Ovary (tissue), 3 donors: ENCODE measurements at regions not wholly inside any gene's neighbourhood (a gene's known extent, or its start where the extent isn't known, plus 50 kb on each side); places are given as distances from the start of the nearest gene placed in this dataset.

Experiments used
- EP300 ChIP-seq: sonication (generic); formaldehyde crosslinking; IDR thresholded peaks from one replicate; pipeline ENCODE4 v1.6.1; 2017; ENCODE audit warnings: antibody characterized with exemption
- TF ChIP-seq, protein P1 (sequence below), 3 donors: fragments of 450-650 bp in 2 of 3; fragments of 200-600 bp in 1 of 3; IDR thresholded peaks; one replicate each; pipeline versions ENCODE4 v1.5.1 to v1.8.0; 2016 to 2022; ENCODE audit warnings: antibody characterized with exemption in 3 of 3, mild to moderate bottlenecking in 1 of 3
- donor health status: DM: no; HTN: no; CAD: no.

DNA sequence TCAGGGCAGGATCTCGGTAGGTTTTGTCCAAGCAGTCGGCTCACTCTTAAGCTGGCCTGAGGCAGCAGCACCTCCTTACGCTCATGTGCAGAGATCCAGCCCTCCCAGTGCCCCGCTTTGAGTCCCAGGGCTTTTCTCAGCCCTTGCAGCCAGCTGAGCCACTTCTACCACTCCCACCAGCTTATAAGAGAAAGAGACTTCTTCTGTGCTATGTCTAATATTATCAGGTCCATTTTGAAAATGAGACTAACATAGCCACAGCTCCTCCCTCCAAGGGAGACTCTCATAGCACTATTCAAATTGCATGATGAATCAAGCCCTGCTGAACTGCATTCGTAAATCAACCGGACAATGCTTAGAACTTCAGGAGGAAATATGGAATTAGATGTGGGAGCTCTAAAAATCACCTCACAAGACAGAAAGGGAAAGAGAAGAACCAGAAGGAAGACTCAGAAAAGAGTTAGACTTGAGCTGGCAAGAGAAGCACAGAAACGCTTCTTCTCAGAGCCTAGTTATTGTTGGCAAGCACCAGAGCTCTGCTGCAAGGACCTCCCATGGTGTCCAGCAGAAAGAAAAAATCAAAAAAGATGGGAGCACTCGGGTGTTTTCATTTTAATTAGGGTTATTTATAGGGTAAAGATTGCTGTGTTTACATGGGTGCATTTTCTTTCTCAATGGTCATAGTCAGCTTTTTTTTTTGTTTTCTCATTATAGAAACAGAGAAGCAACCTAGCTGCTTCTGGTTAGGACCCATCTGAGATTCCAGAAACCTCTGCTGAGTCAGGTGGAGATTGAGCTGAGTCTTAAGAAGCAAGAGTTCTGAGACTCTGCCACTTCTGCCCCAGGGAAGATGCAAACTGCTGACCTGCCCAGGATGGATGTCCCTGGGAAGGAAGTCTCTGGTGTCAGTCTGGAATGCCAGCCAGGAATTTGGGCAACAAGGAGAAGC lies 181.4 kb downstream of the ETS1 start:
- TF ChIP-seq, protein P1, sequence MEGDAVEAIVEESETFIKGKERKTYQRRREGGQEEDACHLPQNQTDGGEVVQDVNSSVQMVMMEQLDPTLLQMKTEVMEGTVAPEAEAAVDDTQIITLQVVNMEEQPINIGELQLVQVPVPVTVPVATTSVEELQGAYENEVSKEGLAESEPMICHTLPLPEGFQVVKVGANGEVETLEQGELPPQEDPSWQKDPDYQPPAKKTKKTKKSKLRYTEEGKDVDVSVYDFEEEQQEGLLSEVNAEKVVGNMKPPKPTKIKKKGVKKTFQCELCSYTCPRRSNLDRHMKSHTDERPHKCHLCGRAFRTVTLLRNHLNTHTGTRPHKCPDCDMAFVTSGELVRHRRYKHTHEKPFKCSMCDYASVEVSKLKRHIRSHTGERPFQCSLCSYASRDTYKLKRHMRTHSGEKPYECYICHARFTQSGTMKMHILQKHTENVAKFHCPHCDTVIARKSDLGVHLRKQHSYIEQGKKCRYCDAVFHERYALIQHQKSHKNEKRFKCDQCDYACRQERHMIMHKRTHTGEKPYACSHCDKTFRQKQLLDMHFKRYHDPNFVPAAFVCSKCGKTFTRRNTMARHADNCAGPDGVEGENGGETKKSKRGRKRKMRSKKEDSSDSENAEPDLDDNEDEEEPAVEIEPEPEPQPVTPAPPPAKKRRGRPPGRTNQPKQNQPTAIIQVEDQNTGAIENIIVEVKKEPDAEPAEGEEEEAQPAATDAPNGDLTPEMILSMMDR (IDR thresholded peaks at IDR 0.05), result no peak
- TF ChIP-seq EP300, result no peak
